ENCODE measurements at regions not wholly inside any gene's neighbourhood (a gene's known extent, or its start where the extent isn't known, plus 50 kb on each side); places are given as distances from the start of the nearest gene placed in this dataset.

DNA sequence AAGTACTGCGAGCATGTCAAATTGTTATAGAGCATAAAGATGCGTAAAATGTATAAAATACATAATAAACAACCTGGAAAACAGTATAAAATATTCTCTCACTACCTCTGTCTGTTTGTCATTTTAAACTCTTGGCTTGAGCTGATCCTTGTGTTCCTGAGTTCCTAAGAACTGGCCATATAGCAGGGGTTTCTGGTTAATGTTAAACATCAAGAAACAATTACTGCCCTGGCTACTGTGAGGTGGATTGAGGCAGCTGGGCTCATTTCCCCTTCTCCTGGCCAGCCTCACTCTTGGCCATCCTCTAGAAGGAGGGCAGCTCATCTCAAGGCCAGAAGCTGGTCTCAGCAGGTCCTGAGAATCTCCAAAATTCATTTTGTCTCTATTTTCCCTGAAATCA is 297.3 kb upstream of the USP24 start:
- no peak for FAIRE-seq

DNA sequence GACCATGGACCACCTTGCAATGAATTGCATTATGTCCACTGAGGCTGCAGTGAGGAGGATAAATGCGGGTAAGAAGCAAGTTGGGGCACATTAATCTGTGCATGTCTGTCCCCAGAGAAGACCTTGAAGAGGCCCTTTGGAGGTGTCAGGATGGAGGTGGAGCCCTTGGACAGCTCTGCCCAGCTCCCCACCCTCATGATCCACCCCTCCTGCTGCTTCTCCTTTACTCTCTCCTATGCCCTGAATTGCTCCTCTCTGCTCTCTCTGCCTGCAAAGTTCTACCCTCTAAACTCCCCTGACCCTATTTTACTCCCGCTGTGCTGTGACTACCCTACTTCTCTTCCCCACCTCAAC is 292.4 kb upstream of the USP24 start:
- no peak for FAIRE-seq

DNA sequence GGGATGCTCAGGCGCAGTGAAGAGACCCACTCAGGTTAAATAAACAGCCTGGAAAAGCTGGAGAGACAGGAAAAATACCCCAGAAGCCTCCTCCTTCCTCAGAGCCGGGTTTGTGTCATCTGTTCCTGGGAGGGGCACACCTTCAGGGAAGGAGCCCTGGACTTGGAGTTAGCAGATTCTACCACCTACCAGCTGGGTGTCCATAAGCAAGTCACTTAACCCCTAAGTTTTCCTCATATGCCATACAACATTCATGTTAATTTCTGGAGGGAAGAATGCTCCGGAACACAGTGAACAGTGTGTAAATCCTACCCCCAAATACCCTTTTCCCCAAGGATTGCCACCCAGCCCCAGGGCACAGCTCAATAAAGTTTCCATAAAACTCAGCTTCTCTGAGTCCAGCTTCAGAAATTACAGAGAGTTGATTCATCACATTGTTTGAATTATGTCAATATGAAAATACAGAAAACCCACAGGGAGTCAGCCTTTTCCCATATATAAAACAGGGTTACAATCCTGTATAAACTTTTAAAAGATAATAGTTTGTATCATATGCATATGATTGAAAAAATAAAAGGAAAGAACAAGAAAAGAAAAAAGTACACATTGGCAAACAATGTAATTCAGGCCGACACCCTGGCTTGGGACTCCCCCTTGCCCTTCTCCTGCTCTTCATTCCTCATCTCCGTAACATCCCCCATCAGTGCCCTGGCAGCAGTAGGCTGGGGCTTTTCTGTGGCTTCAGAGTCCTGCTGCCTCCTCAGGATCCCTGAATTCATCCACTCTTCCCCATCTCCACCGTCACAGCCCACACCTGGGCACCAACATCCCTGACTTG is 291.8 kb upstream of the USP24 start:
- no peak for FAIRE-seq

DNA sequence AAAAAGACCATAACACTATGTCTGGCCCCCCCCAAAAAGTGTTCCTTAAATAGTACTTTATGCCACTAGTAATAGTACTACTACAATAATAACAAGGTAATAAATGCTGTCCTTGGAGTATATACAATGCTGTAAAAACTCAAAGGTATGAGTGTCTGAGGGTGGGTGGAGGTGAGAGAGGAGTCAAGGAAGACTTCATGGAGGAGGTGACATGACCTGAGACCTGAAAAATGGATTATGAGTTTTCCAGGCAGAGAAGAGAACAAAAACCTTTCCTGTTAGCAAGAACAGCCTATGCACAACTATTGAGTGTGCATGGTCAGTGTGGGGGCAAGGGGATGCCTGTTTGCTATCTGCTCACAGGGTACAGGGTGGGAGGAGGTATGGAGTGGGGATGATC is 290.2 kb upstream of the USP24 start:
- no peak for FAIRE-seq

DNA sequence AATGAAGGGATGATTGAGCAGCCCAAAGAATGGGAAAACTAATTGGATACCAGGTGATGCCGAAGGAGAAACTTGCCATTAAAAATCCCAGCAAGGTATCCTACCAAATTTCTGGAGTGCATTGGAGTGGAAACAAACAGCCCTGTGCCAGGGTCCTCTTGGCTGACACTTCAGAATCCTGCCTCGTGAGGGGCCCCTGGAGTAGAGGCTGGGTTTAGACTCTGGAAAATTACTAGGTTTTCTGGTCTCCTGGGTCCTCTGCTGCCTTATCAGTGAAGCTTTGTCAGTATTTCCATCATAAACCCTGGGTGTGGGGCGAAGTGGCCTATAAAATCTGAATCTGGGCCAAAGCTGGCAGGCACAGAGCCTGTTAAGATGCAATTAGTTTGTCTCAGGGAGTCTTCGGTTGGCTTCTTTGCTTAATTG is 289.2 kb upstream of the USP24 start:
- FAIRE-seq = no peak

DNA sequence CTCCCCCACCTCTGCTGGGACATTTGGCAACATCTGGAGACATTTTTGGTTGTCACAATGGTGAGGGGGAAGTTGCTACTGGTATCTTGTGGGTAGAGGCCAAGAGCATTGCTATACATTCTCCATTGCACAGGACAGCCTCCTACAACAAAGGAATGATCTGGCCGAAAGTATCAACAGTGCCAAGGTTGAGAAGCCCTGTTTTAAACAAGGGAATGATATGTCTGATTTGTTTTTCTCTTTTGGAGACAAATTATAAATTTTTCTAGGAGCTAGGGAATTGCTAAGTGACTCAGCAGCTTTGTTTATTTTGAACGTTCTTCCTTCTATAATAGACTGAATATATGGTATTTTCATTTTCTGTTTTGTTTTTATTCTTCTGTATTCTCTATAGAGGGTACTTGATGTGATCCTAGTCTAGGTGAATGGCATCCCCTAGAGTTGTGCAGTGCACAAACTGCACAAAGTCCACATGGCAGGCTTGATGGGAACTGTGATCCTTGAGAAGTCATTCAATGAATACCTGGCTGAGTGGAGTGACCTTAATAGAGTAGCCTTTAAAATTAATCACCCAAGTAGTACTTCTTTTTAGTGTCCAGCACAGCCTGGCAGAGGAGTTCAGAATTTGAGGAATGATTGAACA is 288.6 kb upstream of the USP24 start:
- FAIRE-seq = no peak

DNA sequence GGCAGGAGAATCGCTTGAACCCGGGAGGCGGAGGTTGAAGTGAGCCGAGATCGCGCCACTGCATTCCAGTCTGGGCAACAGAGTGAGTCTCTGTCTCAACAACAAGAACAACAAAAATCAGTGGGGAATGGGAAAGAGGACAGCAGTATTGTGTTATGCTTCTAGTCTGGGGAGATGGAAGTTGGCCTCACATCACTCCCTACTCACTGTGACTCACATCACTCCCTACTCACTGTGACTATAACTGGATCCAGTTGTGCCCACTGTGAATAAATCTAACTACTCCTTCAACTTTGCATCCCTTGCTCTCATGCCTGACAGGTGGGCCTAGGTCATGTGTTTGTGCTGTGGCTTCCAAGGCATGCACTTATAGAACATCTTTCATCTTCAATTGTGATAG is 285.4 kb upstream of the USP24 start:
- FAIRE-seq = no peak

DNA sequence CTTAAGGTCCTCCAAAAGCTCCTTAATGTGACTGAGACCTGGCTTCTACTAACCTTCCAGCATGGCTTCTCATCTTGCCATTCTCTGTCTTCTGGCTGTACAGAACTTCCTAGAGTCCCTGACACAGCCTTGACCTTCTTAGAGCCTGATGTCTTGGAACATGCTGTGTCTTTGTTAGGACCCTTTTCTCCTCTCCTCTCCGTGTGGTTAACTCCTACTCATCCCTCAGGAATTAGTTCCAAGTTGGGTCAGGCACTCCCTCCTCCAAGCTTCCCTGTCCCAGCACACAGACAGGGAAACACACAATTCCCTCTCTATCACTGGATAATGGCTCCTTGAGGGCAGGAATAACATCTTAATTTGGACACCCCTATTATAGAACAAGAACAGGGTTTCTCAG is 275.4 kb upstream of the USP24 start:
- no peak for FAIRE-seq

DNA sequence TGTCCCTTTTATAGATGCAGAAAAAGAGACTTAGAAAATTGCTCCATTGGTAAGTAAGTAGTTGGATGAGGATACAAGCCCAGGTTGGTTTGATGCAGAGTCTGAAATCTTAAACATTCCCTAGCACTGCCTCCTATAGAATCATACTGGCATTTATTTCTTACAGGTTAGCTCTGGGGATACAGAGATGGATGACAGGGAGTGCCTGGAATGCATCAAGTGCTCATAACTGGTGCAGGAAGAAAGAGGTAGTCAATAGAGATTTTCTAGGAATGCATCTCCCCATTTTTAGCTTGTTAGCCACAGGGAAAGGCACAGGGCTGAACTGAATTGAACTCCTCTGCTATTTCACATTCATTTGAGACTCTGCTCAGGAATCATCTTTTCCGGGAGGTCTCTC is 269.0 kb upstream of the USP24 start:
- no peak for FAIRE-seq

DNA sequence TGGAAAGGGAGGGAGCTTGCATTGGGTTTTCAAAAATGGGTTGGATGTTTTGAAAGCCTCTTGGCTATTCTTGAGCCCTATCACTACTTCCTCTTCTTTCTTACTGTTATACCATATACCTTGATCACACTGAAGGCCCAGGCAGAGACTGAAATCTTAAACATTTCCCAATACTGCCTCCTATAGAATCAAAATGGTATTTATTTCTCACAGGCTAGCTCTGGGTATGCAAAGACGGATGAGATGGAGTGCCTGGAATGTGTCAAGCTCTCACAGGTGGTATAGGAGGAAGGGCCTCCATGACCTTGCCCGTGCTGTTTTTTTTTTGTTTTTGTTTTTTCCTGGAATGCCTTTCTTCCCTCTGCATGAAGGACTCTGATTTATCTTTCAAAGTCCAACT is 268.4 kb upstream of the USP24 start:
- no peak for FAIRE-seq

DNA sequence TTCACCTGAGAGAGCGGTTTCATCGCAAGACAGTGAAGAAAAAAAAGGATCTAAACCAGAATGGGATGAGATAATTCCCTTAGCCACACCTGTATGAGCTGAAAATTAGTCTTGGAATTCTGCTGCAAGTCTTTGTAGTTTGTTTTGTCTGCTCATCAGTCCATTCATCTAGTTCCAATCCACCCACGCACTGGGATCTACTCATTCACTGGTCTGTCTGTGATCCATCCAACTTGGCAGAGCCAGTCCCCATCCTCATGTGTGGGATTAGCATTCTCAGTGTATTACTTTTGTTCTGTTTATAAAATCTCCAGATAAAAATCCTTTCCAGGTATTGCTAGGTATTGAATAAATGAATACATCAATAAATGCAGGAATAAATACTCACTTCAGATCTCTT is 266.5 kb upstream of the USP24 start:
- FAIRE-seq = no peak

DNA sequence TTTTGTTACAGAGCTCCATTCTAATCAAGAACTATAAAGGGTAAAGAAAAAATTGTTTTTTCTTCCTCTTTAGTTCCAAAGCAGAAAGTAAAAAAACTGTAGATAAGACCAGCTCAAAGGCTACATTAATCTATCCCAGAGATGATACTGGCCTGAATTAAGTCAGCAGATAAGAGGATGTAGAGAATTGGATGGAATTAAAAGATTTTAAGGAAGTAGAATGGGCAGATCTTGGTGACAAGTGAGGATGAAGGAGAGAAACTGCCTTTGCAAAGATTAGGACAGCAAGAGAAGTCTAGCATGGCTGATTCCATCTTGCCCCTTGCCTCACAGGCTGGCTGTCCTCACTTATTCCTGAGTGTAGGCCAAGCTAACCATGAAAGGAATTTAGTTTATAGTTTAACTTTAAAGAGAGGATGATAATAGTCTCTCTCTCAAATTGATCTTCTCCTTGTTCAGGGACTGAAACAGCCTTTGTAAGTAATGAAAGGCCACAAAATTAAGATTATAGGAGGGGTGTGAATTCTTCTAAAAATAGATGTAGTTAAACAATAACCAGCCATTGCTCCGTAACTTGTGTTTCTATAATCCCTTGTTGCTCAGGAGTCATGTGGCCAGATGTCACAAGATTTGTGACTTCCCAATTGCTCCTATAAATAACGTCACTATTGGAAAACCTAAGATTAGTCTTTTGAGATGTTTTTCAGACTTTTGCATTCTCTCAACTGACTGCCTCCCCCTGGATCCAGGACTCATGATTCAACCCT is 265.0 kb upstream of the USP24 start:
- FAIRE-seq = no peak

DNA sequence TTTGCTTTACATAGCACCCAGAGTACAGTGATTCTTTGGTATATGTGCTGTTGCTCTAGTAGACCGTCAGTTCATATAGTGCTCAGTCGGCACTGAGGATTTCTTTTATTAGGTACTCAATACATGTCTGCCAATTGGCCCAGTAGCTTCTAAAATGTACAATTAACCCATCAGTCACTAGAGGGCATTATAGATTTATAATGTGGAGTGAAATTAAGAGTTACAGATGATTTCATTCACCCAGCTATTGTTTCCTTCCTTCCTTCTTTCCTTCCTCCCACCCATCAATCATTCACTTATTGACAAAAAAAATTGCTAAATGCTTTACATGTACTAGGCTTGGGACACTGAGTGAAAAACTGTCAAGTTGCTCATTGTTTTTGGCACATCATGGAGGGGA is 263.6 kb upstream of the USP24 start:
- no peak for FAIRE-seq

DNA sequence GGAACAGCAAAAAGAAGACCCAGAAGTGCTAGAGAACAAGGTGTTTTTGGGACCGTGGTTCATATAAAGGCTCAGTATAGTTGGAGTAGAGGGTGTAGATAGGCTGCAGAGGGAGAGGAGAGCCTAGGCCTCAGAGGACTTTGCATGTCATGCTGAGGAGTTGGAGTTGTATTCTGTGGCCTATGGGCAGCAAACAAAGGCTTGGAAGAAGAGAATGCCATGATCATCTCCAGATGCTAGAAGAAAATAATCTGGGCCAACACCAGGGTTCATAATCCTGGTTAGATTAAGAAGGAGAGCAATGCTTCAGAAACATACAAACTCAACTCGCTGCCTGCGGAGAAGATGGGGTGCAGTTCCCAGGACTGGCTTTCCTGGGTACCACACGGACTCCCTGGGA is 262.8 kb upstream of the USP24 start:
- no peak for FAIRE-seq

DNA sequence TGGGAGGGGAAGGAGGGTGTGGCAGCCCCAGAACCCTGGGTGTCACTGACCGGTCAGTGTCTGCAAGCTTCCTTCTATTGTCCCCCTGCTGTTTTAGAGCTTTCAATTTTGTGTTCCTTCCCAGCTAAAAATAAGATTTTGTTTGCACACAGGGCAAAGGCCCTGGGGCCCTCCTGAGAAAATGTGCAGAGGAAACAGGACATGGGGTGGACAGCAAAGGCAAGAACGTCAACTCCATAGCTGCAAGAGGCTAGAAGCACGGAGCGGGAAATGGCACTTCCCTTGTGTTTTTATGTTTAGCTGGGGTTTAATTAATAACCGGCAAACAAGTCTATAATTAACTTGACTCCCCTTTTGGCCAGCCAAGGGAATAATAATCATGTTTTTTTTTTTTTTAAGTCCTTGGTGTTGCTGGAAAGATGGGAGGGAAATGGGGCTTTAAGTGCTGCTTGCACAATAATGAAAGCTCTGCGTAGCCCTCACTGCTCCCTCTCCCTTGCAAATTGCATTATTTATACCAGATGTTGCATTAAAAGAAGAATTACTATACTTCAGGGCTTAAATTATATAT is 261.4 kb upstream of the USP24 start:
- FAIRE-seq = no peak

DNA sequence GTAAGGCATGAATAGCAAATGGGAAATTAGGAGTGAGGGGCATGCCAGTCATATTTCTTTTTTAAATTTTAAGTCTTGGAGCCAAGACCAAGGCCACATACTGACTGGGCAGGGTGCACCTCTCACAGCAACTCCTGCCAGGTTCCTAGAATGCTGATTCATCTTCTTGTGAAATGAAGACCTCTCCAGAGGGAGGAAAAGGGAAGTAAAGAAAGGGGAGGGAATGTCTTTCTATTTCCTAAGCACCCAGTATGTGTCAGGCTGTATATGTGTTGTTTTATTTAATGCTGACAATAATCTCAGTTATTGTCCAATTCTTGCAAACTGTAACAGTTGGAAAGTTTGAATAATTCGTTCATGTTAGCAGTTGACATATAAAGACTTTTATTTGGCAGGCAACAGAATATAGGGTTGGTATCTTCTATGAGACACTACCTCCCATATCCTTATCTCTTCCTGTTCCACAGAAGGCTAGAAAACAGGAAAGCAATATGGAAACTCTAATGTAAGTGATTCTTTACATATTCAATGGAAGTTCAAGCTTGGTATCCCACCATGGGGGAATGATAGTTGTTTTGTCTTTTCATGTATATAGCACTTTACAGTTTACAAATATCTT is 259.1 kb upstream of the USP24 start:
- no peak for FAIRE-seq

DNA sequence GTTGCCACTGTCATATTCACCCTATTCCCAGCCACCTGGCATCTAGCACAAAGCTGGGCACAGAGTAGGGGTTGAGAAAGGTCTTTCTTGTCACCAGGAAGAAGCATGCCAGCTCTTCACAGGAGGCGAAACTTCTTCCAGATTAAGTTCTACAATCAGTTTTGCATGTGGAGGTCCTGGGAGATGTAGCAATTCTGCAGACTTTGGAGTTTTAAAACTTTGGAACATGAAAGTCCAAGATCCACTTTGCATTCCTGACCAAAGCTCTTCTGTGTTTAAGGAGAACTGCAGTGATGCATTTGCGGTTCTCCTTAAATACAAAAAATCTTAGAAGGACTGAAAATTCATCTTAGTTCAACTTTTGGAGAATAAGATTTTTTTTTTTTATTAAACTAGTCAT is 258.5 kb upstream of the USP24 start:
- FAIRE-seq = no peak

DNA sequence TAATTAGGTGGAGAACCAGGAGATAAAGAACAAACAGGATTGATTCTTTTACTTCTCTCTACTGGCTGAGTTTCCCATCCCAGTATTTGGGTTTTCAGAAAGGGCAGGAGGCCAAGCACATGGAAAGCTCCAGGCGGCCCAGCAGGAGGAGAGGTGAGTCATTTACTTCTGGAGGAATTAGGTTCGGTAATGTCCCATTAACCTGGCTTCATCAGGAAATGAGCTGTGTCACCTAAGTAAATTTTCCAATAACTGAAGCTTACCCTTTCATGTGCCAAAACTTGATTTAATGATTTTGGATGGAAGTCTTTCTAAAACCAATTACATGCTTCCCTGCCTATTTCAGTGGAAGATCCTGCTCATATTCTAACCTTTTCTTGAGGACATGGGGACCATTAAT is 257.6 kb upstream of the USP24 start:
- FAIRE-seq = no peak

DNA sequence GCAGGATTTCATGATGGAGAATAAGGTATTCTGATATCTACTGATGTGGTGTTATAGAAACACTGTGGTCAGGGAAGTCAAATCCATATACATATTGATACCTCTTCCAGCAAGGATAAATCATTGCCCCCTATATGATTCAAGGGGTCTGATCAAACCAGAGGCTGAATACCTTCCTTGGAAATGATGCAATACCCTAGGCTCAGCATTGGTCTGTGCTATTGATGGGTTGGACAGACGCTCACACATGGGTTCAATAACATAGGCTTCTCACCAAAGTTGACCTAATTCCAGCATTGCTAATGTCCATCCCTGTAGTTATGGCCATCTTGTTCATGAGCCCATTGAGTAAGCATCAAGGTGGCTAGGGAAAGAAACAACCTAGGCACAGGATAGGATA is 257.0 kb upstream of the USP24 start:
- no peak for FAIRE-seq

DNA sequence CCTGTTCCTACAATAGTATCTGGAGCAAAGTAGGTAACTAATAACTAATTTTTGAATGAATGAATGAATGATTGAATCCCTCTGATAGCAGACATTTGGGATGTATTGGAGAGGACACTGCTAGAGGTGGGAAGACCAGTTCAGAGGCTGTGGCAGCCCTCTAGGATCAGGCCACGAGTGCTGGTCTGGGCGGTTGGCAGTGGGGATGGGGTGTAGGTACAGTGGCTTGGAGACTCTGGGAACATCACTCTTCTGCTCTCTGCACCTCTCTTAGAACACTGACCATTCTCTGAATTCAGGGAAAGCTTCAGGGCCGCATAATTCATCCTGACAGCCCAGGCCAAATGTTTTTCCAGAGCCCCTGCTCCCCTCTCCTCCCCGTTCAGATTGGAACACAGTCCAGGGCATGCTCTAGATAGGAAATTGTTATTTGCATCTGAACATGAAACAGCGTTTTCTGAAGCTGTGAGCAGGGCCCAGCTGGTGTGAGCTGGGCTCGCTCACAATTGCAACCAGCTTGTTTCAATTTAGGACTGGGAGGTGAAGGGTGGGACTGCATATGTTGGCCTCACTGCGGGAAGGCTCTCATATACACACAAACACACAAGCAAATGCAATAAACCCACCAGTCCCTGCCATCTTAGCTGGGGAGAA is 253.1 kb upstream of the USP24 start:
- FAIRE-seq = no peak

DNA sequence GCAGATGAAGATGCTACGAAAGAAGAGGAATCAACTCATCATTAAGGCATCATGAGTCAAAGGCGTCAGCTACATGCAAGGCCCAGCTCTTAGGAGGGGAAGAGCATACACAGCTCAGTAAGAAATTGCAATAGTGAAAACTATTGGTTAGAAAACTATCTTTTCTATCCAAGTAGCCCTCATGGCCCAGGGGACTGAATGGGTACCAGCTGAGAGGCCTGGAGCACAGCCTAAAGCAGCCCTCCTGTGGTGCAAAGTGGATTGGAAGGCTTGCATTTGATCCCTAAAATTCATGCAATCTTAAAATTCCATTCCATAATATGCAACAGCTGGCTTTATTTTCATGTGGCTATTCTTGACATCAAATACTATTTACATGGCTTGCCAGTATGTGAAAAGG is 251.8 kb upstream of the USP24 start:
- FAIRE-seq = no peak

DNA sequence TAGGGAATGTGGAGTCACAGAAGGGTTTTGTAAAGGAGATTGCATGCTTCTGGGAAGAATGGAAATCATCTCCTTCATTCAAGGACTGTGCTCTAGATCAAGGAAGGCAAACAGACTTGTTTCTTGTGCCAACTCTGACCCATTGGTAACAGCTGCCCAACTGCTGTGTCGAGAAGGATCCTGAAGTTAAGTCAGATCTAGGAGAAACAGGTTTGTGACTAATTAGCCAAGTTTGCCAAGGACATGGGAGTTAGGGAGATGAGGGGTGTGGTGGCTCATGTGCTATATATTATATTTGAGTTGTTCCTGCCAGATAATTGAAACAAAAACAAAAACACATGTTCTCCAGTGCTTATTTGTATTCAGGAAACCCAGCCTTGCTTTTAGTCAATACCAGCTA is 251.2 kb upstream of the USP24 start:
- no peak for FAIRE-seq

DNA sequence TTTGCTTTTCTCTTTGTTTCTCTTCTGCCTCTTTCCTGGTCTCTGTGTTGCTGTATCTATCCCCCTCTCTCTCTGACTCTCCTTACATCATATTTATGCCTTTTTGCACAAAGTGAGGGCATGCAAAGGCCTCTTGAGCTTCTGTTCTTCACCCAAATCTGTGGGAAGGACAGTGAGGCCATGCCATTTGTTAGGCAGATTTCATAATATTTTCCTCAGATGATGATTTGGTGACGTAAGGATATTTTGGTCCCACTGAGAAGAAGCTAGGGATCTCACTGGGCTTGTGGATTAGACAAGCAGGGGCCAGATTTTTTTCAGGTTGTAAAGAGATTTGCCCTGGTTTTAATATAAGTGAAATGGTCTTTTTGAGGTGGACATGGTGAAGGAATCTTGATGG is 249.4 kb upstream of the USP24 start:
- FAIRE-seq = no peak
